ENCODE measurements at regions not wholly inside any gene's neighbourhood (a gene's known extent, or its start where the extent isn't known, plus 50 kb on each side); places are given as distances from the start of the nearest gene placed in this dataset.

DNA sequence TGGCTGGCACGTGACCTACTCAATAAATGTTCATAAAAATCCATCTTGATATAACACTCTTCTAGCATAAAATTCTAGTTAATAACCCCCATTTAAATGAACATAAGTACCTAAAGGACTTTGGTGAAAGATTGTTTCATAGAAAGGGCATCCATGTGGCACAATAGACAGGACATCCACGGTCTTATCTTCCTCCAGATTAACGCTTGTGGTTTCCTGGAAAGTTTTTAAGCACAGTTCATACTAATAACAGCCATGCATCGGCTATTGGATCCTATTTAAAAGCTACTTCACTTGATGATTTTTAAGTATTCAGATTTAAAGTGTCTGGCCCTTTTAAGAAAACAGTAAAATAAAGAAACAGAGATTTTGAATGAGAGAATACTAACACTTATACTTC lies 288.3 kb downstream of the AHR start:
- no peak overlapping the region for H3K27ac ChIP-seq
- H3K4me3 ChIP-seq, result no peak overlapping the region
- H3K27me3 ChIP-seq, result no peaks in the 10 kb centered on the region
- no peaks in the 10 kb centered on the region for H3K9me3 ChIP-seq
- no peaks in the 10 kb centered on the region for H3K36me3 ChIP-seq
- DNase-seq (no peak), ATAC-seq (no peak)
- intact Hi-C loops (cut with DNase I; ENCODE audit: low total_unique reads), result no loop called here
- TF ChIP-seq POLR2A (IDR thresholded peaks at IDR 0.05), result no peak
- TF ChIP-seq, protein P1, sequence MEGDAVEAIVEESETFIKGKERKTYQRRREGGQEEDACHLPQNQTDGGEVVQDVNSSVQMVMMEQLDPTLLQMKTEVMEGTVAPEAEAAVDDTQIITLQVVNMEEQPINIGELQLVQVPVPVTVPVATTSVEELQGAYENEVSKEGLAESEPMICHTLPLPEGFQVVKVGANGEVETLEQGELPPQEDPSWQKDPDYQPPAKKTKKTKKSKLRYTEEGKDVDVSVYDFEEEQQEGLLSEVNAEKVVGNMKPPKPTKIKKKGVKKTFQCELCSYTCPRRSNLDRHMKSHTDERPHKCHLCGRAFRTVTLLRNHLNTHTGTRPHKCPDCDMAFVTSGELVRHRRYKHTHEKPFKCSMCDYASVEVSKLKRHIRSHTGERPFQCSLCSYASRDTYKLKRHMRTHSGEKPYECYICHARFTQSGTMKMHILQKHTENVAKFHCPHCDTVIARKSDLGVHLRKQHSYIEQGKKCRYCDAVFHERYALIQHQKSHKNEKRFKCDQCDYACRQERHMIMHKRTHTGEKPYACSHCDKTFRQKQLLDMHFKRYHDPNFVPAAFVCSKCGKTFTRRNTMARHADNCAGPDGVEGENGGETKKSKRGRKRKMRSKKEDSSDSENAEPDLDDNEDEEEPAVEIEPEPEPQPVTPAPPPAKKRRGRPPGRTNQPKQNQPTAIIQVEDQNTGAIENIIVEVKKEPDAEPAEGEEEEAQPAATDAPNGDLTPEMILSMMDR (IDR thresholded peaks at IDR 0.05 in 4 of 5, conservative IDR thresholded peaks at IDR 0.05 in 1 of 5), result no peak
- H3K4me1 ChIP-seq, result no peaks in the 10 kb centered on the region
- in situ Hi-C loops (cut with MboI; ENCODE audit: low sequenced_read_pairs in 4 of 4), result no loop called here

DNA sequence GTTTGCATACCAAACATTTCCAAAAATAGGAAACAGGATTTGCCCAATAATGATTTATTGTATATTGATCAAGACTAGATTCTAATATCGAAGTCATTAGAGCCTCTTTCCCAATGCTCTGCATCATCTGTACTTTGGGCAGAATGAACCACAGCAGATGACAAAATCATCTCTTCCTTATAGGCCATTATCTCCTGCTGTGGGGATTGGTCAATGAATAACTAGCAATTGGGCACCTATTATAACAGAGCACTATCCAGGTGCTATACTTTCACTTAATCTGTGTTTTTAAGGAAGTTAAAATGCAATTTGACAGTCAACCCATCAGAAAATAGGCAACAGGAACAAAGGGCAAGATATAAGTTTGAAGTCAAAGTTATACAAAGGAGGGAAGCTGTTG lies 290.3 kb downstream of the AHR start:
- H3K4me1 ChIP-seq, result no peaks in the 10 kb centered on the region
- no peak for DNase-seq
- no peaks in the 10 kb centered on the region for H3K27me3 ChIP-seq
- H3K4me3 ChIP-seq, result no peak overlapping the region
- no peaks in the 10 kb centered on the region for H3K9me3 ChIP-seq
- TF ChIP-seq, protein P1 (IDR thresholded peaks at IDR 0.05 in 4 of 5, conservative IDR thresholded peaks at IDR 0.05 in 1 of 5), result no peak
- no peak for TF ChIP-seq POLR2A (IDR thresholded peaks at IDR 0.05)
- intact Hi-C loops (cut with DNase I; ENCODE audit: low total_unique reads), result no loop called here
- no peaks in the 10 kb centered on the region for H3K36me3 ChIP-seq
- no peak overlapping the region for H3K27ac ChIP-seq
- ATAC-seq, result no peak
- in situ Hi-C loops (cut with MboI; ENCODE audit: low sequenced_read_pairs in 4 of 4), result no loop called here

DNA sequence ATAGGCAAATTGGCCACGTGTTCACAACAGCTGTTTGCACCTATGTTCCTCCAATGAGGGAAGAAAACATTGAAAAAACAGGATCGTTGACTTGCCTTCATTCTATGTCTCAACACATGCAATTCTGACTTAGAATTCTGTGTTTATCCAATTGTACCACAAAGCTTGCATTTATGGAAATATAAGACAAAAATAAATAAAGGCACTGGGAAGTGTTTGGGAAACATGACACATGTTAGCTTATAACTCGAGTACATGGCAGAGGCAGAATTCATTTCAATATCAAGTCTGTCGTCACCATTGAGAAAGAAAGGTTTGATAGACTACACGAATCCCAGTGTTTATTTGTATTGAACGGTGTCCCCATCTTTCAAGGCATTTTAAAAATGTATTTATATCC lies 291.2 kb downstream of the AHR start:
- no peak overlapping the region for H3K27ac ChIP-seq
- no peaks in the 10 kb centered on the region for H3K36me3 ChIP-seq
- H3K9me3 ChIP-seq, result no peaks in the 10 kb centered on the region
- no peak for ATAC-seq
- no peak for DNase-seq
- H3K27me3 ChIP-seq, result no peaks in the 10 kb centered on the region
- H3K4me1 ChIP-seq, result no peaks in the 10 kb centered on the region
- no peak overlapping the region for H3K4me3 ChIP-seq
- in situ Hi-C loops (cut with MboI; ENCODE audit: low sequenced_read_pairs in 4 of 4), result no loop called here
- intact Hi-C loops (cut with DNase I; ENCODE audit: low total_unique reads), result no loop called here
- no peak for TF ChIP-seq POLR2A (IDR thresholded peaks at IDR 0.05)
- TF ChIP-seq, protein P1 (IDR thresholded peaks at IDR 0.05 in 4 of 5, conservative IDR thresholded peaks at IDR 0.05 in 1 of 5), result no peak

DNA sequence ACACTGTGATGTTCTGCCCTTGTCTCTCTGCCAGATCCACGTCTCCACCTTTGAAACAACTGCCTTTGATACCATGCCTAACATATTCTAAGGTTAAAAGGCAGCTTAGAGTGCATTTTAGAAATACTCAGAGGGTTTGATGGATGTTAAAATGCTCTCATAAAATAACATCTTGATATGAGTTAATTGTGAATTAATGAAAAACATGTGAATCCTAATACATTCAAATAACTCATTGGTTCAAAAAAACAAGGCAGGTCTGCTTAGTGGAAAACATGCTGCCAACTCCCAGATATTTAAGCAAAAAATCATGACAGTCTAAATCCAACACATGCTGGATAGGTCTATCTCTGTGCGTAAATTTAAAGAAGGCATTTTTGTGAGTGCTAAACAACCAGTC lies 291.8 kb downstream of the AHR start:
- H3K9me3 ChIP-seq, result no peaks in the 10 kb centered on the region
- H3K36me3 ChIP-seq, result no peaks in the 10 kb centered on the region
- intact Hi-C loops (cut with DNase I; ENCODE audit: low total_unique reads), result no loop called here
- H3K27ac ChIP-seq, result no peak overlapping the region
- in situ Hi-C loops (cut with MboI; ENCODE audit: low sequenced_read_pairs in 4 of 4), result no loop called here
- no peaks in the 10 kb centered on the region for H3K4me1 ChIP-seq
- ATAC-seq (no peak), DNase-seq (no peak)
- no peak overlapping the region for H3K4me3 ChIP-seq
- H3K27me3 ChIP-seq, result no peaks in the 10 kb centered on the region
- TF ChIP-seq POLR2A (IDR thresholded peaks at IDR 0.05), result no peak
- TF ChIP-seq, protein P1 (IDR thresholded peaks at IDR 0.05 in 4 of 5, conservative IDR thresholded peaks at IDR 0.05 in 1 of 5), result no peak

DNA sequence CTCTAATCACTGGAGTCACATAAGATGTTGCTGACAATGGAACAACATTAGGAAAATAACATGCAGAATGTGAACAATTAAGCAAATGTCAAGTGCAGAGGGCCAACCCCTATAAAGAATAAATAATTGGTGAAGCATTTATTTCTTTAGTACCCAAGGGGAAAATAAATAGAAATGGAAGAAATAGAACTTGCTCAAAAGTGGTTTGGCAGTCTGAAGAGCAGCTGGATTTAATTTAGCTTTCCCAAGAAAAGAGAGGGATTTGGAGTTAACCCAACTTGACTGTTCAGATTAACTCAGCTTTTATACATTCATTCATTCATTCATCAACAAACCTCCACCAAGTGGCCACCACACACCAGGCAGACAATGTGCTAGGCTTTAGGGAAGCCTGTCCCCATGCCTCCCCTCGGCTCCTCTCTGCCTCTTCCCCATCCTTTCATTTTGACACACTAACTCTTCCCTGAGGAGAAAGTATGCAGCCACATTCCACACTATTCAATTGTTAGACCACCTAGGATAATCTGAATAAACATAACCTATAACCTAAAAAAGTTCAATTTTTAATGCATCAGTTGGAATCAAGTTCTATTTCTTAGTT lies 295.5 kb downstream of the AHR start:
- Histone ChIP-seq H3K27me3 (no peaks in the 10 kb centered on the region), H3K27ac (no peak overlapping the region), H3K36me3 (no peaks in the 10 kb centered on the region), H3K4me3 (no peak overlapping the region), H3K9me3 (no peaks in the 10 kb centered on the region), H3K4me1 (no peaks in the 10 kb centered on the region)
- DNase-seq (no peak), ATAC-seq (no peak)
- intact Hi-C loops (cut with DNase I; ENCODE audit: low total_unique reads) (no loop called here), in situ Hi-C loops (cut with MboI; ENCODE audit: low sequenced_read_pairs in 4 of 4) (no loop called here)
- TF ChIP-seq POLR2A (IDR thresholded peaks at IDR 0.05), result no peak
- TF ChIP-seq, protein P1 (IDR thresholded peaks at IDR 0.05 in 4 of 5, conservative IDR thresholded peaks at IDR 0.05 in 1 of 5), result no peak
